ENCODE measurements at regions not wholly inside any gene's neighbourhood (a gene's known extent, or its start where the extent isn't known, plus 50 kb on each side); places are given as distances from the start of the nearest gene placed in this dataset.

DNA sequence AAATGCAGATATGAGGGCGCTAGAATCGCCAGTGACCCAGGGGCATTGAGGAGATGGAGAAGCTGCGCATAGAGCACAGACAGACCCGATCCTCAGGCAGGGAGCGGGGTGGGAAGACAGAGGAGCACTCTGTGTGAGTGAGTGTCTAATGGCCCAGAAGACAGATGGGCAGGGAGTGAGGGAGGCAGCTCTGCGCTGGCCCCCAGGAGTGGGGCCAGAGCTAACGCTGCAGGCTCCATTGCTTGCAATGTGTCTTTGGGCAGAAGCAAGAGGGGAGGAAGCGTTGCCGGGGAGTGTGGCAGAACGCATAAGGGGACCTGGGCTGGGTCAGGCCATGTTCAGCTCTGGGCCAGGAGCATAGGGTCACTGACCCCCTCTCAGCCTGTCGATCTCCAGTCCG is 207.0 kb downstream of the TBXT start:
- WGBS, 2 experiments (ENCODE audit: low coverage in 1 of 2, low lambda C conversion rate in 2 of 2, missing lambda C conversion rate in 2 of 2): 63 to 69% methylated on average over 12 of the region's 12 CpGs

DNA sequence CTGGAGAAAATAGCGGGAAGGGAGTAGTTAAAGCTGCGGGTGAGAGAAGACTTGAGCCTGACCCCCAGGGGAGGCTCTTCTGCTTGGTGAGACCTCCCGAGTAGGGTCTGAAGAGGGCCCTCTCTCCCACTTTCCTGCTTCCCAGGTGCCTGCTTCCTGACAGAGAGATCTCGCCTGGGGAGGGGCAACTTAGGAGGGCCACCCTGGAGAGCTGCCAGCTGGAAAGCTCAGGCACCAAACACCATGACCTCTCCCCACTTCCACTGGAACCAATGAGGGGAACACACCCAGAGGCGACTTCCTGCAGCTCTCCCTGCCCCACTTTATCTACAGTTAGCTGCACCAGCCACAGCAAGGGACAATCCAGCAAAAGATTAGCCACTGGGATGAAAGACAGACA is 208.0 kb downstream of the TBXT start:
- H3K27me3 ChIP-seq (replicated peaks; ENCODE audit: insufficient read depth): no peaks in the 10 kb centered on the region
- H3K4me3 ChIP-seq: no peak overlapping the region
- H3K9me2 ChIP-seq (ENCODE audit: insufficient read depth): no peaks in the 10 kb centered on the region
- H3K4me1 ChIP-seq (ENCODE audit: insufficient read depth): no peaks in the 10 kb centered on the region
- no peaks in the 10 kb centered on the region for H3F3A ChIP-seq (ENCODE audit: insufficient read depth)
- H3K36me3 ChIP-seq (ENCODE audit: low read depth): no peaks in the 10 kb centered on the region
- no peaks in the 10 kb centered on the region for H3K9me3 ChIP-seq (ENCODE audit: low read depth)
- H3K4me2 ChIP-seq (ENCODE audit: unreplicated experiment): no peak overlapping the region
- in situ Hi-C loops (cut with MboI): no loop called here
- H3K79me2 ChIP-seq (ENCODE audit: insufficient read depth): no peaks in the 10 kb centered on the region
- no peak for DNase-seq
- H4K20me1 ChIP-seq (ENCODE audit: insufficient read depth): no peaks in the 10 kb centered on the region
- whole genome bisulfite sequencing, 2 experiments (ENCODE audit: low coverage in 1 of 2, low lambda C conversion rate in 2 of 2, missing lambda C conversion rate in 2 of 2): 37 to 58% methylated on average over 5 of the region's 5 CpGs
- no peak overlapping the region for H2AFZ ChIP-seq
- TF ChIP-seq EZH2 (IDR thresholded peaks at IDR 0.05; ENCODE audit: insufficient read depth, poor library complexity, severe bottlenecking) (no peak), EZH2phosphoT487 (IDR thresholded peaks at IDR 0.05; ENCODE audit: insufficient read depth, low read depth) (no peak)
- no peak overlapping the region for H3K9ac ChIP-seq
- H3K27ac ChIP-seq: no peak overlapping the region

More for the DNA sequence above, 207.0 kb downstream of the TBXT start:
- no peak overlapping the region for H3K27ac ChIP-seq
- H4K20me1 ChIP-seq (ENCODE audit: insufficient read depth): no peaks in the 10 kb centered on the region
- no peaks in the 10 kb centered on the region for H3K36me3 ChIP-seq (ENCODE audit: low read depth)
- no peaks in the 10 kb centered on the region for H3K27me3 ChIP-seq (replicated peaks; ENCODE audit: insufficient read depth)
- no peak for TF ChIP-seq EZH2phosphoT487 (IDR thresholded peaks at IDR 0.05; ENCODE audit: insufficient read depth, low read depth)
- TF ChIP-seq EZH2 (IDR thresholded peaks at IDR 0.05; ENCODE audit: insufficient read depth, poor library complexity, severe bottlenecking): no peak
- no peak for DNase-seq
- no peaks in the 10 kb centered on the region for H3F3A ChIP-seq (ENCODE audit: insufficient read depth)
- H3K4me1 ChIP-seq (ENCODE audit: insufficient read depth): no peaks in the 10 kb centered on the region
- no peaks in the 10 kb centered on the region for H3K79me2 ChIP-seq (ENCODE audit: insufficient read depth)
- no peak overlapping the region for H3K4me3 ChIP-seq
- no peak overlapping the region for H3K9ac ChIP-seq
- no peaks in the 10 kb centered on the region for H3K9me3 ChIP-seq (ENCODE audit: low read depth)
- in situ Hi-C loops (cut with MboI): no loop called here
- H3K9me2 ChIP-seq (ENCODE audit: insufficient read depth): no peaks in the 10 kb centered on the region
- H2AFZ ChIP-seq: no peak overlapping the region
- no peak overlapping the region for H3K4me2 ChIP-seq (ENCODE audit: unreplicated experiment)

DNA sequence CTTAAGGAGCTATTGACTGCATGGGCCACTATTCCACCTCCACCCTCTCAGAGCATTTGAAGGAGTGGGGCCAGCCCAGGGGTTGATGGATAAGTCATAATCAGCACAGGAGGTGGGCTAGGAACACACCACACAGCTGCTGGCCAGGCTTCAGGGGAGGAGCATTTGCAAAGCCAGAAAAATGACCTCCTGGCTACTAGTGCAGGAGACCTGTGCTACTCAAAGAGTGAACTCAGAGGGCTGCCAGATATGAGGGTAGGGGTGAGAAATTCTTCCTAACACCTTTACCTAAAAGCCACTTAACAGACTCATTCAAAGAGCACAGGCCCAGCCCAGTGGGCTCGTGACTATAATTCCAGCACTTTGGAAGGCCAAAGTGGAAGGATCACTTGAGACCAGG is 210.8 kb downstream of the TBXT start:
- Histone ChIP-seq H3K4me1 (ENCODE audit: insufficient read depth) (no peaks in the 10 kb centered on the region), H3K9me2 (ENCODE audit: insufficient read depth) (no peaks in the 10 kb centered on the region), H3K79me2 (ENCODE audit: insufficient read depth) (no peaks in the 10 kb centered on the region), H3K27me3 (replicated peaks; ENCODE audit: insufficient read depth) (no peaks in the 10 kb centered on the region), H3K36me3 (ENCODE audit: low read depth) (no peaks in the 10 kb centered on the region), H4K20me1 (ENCODE audit: insufficient read depth) (no peaks in the 10 kb centered on the region), H3K27ac (no peak overlapping the region), H3K4me2 (ENCODE audit: unreplicated experiment) (no peak overlapping the region), H2AFZ (no peak overlapping the region), H3K9ac (no peak overlapping the region), H3K4me3 (no peak overlapping the region), H3K9me3 (ENCODE audit: low read depth) (no peaks in the 10 kb centered on the region), H3F3A (ENCODE audit: insufficient read depth) (no peaks in the 10 kb centered on the region)
- 24 to 41% methylated on average over 1 of the region's 1 CpG for WGBS, 2 experiments (ENCODE audit: low coverage in 1 of 2, low lambda C conversion rate in 2 of 2, missing lambda C conversion rate in 2 of 2)
- in situ Hi-C loops (cut with MboI): no loop called here
- no peak for TF ChIP-seq EZH2 (IDR thresholded peaks at IDR 0.05; ENCODE audit: insufficient read depth, poor library complexity, severe bottlenecking)
- DNase-seq: no peak

DNA sequence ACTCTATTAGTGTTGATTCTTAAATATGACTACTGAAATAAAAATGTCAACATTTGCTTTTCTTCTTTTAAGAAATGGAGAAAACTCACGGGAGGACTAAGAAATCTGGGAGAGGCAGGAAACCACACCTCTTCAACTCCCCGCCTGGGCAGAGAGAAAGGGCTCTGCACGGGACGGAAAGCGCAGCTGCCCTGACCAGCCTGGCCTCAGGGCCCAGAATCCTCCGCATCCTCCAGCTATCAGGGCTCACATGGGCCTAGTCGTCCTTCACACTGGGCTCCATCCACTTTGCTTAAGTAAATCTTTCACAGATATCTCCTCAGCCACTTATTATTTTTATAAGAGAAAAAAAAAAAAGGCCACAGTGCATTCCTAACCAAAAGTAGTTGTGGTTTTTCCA is 215.1 kb downstream of the TBXT start:
- no peak for TF ChIP-seq EZH2 (IDR thresholded peaks at IDR 0.05; ENCODE audit: insufficient read depth, poor library complexity, severe bottlenecking)
- TF ChIP-seq EZH2phosphoT487 (IDR thresholded peaks at IDR 0.05; ENCODE audit: insufficient read depth, low read depth): no peak
- Histone ChIP-seq H3K9ac (no peak overlapping the region), H4K20me1 (ENCODE audit: insufficient read depth) (no peaks in the 10 kb centered on the region), H3K4me1 (ENCODE audit: insufficient read depth) (no peaks in the 10 kb centered on the region), H3K36me3 (ENCODE audit: low read depth) (no peaks in the 10 kb centered on the region), H3K4me2 (ENCODE audit: unreplicated experiment) (no peak overlapping the region), H3K79me2 (ENCODE audit: insufficient read depth) (no peaks in the 10 kb centered on the region), H3F3A (ENCODE audit: insufficient read depth) (no peaks in the 10 kb centered on the region), H3K9me3 (ENCODE audit: low read depth) (no peaks in the 10 kb centered on the region), H3K27ac (no peak overlapping the region), H2AFZ (no peak overlapping the region), H3K9me2 (ENCODE audit: insufficient read depth) (no peaks in the 10 kb centered on the region), H3K4me3 (no peak overlapping the region), H3K27me3 (replicated peaks; ENCODE audit: insufficient read depth) (no peaks in the 10 kb centered on the region)
- WGBS, 2 experiments (ENCODE audit: low coverage in 1 of 2, low lambda C conversion rate in 2 of 2, missing lambda C conversion rate in 2 of 2): 69 to 72% methylated on average over 7 of the region's 7 CpGs
- no peak for DNase-seq
- in situ Hi-C loops (cut with MboI): no loop called here

DNA sequence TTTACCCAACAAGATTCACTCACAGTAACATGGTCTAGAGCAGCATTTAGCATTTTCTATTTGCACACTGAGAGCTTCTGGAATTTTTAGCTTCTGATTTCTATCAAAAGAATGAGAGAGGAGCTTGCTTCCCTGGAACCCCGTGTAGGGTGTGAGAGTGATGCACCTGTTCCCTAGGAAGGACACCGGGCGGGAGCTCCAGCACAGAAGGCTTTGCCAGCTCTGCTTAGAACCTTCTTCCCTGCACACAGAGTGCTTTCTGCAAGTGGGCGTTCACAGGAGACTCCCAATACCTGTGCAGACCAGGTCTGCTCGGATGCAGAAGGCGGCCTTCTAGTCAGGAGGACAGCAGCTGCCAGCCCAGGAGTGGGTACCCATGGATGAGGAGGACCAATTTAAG is 217.3 kb downstream of the TBXT start:
- no peak for TF ChIP-seq EZH2phosphoT487 (IDR thresholded peaks at IDR 0.05; ENCODE audit: insufficient read depth, low read depth)
- no peak for TF ChIP-seq EZH2 (IDR thresholded peaks at IDR 0.05; ENCODE audit: insufficient read depth, poor library complexity, severe bottlenecking)
- Histone ChIP-seq H4K20me1 (ENCODE audit: insufficient read depth) (no peaks in the 10 kb centered on the region), H3K4me2 (ENCODE audit: unreplicated experiment) (no peak overlapping the region), H3K4me3 (no peak overlapping the region), H3K4me1 (ENCODE audit: insufficient read depth) (no peaks in the 10 kb centered on the region), H3F3A (ENCODE audit: insufficient read depth) (no peaks in the 10 kb centered on the region), H3K9ac (no peak overlapping the region), H3K79me2 (ENCODE audit: insufficient read depth) (no peaks in the 10 kb centered on the region), H3K27ac (no peak overlapping the region), H3K36me3 (ENCODE audit: low read depth) (no peaks in the 10 kb centered on the region), H3K9me2 (ENCODE audit: insufficient read depth) (no peaks in the 10 kb centered on the region), H3K27me3 (replicated peaks; ENCODE audit: insufficient read depth) (no peaks in the 10 kb centered on the region), H3K9me3 (ENCODE audit: low read depth) (no peaks in the 10 kb centered on the region), H2AFZ (no peak overlapping the region)
- DNase-seq: no peak
- WGBS, 2 experiments (ENCODE audit: low coverage in 1 of 2, low lambda C conversion rate in 2 of 2, missing lambda C conversion rate in 2 of 2): 51 to 60% methylated on average over 6 of the region's 6 CpGs
- in situ Hi-C loops (cut with MboI): no loop called here
